NCI-H1092 treated with DMSO at 0.1 percent for 48 hours (cell line): ENCODE measurements at regions not wholly inside any gene's neighbourhood (a gene's known extent, or its start where the extent isn't known, plus 50 kb on each side); places are given as distances from the start of the nearest gene placed in this dataset.
"Not testable (repeated sequence)": the region's sequence is repeated elsewhere in the genome, so short reads cannot be mapped to it uniquely, and the experiment has no call there.

ENCODE experiments used
- DNase-seq: peaks from one replicate; lab custom pipeline; 2025; lab: John Stamatoyannopoulos, UW

DNA sequence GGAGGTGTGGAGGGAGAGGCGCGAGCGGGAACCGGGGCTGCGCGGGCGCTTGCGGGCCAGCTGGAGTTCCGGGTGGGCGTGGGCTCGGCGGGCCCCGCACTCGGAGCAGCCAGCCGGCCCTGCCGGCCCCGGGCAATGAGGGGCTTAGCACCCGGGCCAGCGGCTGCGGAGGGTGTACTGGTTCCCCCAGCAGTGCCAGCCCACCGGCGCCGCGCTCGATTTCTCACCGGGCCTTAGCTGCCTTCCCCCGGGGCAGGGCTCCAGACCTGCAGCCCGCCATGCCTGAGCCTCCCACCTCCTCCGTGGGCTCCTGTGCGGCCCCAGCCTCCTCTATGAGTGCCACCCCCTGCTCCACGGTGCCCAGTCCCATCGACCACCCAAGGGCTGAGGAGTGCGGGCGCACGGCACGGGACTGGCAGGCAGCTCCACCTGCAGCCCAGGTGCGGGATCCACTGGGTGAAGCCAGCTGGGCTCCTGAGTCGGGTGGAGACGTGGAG lies 141.4 kb downstream of the SPRY1 start:
- not testable (repeated sequence) for DNase-seq

DNA sequence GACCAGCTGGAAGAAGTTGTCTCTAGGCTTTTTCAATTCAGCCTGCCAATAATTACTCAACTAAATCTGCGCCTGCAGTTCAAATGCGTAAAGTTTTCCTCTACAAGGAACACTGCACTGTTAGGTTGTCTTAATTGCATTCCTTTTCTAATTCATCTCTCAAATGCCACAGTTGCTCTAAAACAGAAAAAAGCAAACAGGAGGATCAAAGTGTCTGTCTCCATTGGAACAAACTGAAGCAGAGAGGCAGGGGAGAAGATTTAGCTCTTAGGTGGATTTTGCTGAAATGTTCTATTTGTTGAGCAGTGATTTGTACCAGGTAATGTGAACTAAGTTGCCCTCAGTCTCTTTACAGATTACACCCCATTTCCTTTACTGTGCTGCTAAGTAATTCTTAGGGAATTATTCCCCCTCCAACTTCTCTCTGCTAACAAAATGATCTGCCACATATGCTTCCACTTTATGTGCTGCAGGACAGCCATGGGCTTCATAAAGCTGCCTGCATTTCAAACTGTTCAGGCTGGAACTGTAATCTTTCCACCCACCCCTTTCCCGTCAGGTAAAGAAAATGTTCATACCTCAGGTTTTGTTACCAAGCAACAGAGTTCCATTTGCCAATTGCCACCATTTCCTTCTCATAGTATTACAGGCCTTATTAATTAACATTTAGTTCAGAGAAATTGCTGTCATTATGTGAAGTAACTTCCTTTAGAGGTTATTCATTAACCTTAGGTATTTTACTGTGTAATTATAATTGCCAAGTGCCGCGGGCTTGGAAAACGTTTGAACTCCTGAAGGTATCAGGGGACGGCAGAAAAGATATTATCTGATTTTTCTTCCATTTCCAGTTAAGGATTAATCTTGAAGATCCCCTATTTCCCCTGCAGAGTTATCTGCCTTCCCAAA lies 149.3 kb downstream of the SPRY1 start:
- DNase-seq: no peak

- no peak for DNase-seq
Measured at GRCh38 chr4:123546573-123547060, 150.0 kb downstream of the SPRY1 start.

- DNase-seq: no peak
Measured at GRCh38 chr4:123547216-123548165, 150.9 kb downstream of the SPRY1 start.

DNA sequence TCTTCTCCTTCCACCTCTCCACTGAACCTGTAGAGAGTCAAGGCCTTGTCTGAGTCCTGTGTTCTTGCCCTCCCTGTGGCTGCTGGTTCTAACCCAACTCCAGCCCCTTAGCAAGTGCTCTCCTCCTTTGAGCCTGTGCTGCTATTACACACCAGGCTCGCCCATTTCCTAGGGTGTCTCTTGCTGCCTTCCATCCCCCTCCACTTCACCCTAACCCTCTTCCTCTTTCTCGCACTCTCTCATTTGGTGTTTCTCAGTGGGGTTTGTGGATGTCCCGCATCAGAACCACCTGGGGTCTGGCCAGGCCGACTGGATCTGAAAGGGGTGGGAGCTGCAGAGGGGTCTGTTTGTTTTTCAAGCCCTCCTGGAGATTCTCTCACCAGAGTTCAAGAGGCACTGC lies 156.7 kb downstream of the SPRY1 start:
- DNase-seq: no peak

- no peak for DNase-seq
Measured at GRCh38 chr4:123553733-123554637, 157.4 kb downstream of the SPRY1 start.

GRCh38 chr4:123554801-123555232 lies 158.2 kb downstream of the SPRY1 start:
- DNase-seq: no peak

GRCh38 chr4:123555233-123555806 lies 158.7 kb downstream of the SPRY1 start:
- DNase-seq: no peak

DNA sequence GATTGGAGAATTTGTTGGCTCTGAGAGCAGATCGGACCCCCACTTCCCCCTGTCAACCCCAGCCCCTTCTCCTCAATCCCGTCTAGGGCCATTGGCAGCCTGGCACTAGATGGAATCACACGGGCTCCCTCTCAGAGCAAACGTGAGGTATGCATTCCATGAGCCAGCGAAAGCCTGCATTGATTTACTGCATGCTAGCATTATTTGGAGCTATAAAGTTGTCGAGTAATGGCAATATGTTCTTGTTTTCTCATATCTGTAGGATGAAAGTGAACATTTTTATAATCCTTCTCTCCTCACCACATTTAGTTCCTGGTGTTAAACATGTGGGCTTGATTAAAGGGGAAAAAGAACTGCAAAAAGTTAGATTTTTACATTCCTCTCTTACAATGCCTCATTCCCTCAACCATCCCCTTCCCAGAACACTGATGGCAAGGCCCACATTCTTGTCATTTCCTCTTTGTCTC lies 159.2 kb downstream of the SPRY1 start:
- DNase-seq: no peak

DNA sequence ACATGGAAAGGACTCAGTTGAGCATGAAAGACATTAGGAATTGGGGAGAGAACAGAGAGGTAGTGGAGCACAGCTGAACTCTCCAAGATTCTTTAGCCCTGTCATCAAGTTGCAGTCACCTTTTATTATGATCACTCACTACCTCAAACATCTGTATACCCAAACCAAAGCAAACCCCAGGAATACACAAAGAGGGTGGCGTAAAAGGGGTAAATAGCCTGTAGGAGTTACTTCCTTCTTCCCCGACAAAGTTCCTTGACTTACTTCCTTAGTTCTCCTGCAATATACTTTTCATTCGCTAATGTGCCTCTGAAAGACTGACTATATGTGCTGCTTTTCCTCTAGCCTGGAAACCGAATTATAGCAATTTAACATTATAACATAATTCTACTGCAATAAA lies 159.9 kb downstream of the SPRY1 start:
- DNase-seq: no peak

DNA sequence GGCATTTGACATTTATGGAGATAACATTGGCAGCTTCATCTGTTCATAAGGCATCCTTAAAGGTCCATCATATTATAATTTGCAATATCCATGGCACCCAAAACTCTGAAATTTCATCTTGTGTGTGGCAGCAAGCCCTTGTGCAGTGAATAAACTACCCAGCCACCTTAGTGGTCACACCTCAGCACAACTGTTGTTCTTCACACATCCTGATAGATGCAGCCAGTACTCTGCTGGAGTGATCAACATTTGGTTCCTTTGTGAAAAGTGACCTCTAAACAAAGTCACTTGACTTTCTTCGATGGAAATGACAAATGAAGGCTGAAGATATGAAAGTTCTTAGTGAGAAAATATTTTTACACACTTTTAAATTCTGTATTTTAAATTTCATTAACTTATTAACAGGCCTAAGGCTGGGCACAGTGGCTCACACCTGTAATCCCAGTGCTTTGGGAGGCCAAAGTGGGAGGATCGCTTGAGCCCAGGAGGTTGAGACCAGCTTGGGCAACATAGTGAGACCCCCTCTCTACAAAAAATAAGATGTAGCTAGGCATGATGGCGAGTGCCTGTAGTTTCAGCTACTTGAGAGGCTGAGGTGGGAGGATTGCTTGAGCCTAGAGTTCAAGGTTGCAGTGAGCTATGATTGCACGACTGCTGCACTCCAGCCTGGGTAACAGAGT lies 161.4 kb downstream of the SPRY1 start:
- no peak for DNase-seq

DNA sequence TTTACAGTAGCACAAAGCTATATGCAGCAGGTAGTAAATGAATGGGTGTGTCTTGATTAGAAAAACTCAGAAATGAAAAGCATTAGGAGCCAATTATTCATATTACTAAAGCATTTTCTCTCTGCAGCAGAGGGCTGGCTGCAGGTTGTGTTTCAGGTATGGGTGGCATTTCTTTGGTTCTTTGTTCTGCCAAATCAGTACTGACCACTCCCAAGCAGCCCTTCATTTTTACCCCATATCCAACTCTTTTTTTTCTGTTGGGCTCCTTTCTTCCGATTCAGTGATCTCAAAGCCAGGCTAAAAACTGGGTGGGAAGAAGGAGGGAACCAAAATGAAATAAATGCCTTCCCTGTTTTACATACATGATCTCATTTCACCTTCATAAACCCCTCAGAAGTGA lies 162.3 kb downstream of the SPRY1 start:
- no peak for DNase-seq

DNA sequence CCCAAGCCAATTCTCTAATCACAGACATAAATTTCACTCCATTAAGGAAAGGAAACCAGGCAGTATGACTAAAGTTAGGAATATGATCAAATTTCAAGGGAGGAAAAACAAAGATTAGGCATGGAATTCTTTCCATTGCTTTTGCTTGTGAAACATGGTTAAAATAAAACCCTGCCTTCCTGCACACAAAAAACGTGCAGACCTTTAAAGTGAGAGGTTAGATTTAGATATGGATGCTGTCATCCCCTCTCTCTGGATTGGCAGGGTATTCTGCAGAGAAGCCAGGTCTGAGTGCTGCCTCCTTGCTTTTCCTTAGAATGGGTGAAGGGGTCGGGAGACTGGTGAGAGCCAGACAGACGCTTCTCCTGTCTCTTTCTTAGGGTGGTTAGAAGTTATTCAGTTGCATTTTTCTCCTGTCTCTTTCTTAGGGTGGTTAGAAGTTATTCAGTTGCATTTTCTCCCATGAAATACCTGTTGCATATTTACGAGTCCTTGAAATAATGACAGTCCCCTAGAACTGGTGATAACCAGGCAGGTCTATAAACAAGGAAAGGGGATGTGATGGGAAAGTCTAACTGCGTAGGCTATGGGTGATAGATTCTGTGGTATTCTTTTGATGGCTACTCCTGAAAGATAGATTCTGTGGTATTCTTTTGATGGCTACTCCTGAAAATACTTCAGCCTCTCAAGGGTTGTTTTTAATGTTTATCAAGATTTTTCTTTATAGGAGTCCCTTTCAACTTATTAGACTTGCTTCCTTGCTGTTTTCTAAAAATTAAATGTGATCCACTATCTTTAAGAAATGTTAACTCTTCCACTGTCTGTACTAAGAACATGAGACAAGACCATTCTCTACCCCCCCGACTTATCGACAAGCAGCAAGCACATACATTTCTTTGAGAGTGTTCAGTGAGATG lies 163.6 kb downstream of the SPRY1 start:
- no peak for DNase-seq

DNA sequence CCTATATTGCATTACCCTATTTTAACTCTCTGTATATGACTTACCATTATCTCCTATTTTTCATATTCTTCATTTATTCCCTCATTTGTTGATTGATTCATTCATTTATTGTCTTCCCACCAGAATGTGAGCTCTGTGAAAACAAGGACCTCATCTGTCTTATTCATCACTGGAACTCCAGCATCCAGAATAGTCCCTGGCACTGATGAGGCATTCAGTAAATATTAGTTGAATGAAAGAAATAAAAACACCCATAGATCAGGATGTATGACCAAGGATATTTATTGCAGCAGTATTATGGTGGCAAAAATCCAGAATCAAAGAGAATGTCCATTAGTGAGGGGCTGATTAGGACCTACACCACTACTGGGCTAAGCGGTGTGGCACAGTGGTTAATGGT lies 164.9 kb downstream of the SPRY1 start:
- DNase-seq: no peak

DNA sequence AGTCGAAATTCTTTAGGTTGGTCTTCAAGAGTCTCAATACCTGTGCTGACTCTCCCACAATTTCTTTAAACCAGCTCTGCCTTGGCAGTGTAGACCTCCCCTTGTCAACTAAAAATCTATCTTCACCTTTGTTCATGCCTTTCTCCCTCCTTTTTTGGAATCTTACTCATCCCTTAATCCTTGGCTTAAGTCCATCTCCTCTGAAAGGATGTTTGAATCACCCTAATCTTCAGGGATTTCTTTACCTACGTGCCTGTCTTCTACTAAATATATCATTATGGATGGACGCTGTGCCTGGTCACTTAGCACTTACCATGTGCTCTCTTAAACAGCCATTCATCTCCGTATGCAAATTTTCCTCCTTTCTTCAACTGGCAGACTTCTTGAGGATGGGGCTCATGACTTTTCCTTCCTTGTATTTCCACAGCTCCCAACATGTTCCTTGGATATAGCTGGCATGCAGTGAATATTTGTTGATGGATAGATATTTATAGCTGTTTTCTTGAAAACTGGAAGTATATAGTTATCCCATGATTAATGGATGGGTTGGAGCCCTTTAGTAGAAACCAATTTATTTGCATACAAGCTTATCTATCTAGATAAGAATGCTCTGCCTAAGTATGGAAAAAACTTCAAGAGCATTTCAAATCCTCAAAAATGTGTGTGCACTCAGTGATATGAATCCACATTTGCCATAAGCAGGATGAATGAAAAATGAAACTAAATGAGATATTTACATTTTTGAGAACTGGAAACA lies 166.6 kb downstream of the SPRY1 start:
- no peak for DNase-seq

- DNase-seq: peak; percentile 67
Measured at GRCh38 chr4:123564758-123565346, 168.3 kb downstream of the SPRY1 start.

DNA sequence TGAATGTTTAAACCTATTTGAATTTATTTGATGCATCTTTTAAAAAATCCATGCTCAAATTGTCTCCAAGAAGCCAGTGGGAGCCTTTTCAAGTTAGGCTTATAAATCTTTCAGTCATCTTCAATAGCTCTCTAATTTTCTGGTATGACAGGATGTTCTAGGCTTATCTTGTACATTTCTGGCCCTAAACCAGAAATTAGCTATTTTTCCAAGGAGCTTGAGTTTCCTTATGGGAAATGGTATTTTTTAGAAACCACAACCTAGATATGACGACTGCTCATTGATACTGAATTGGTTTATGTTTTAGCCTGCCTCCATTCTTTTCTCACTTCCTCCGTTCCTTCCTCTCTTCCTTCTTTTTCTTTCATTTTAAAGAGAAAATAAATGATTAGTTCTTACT lies 172.3 kb downstream of the SPRY1 start:
- DNase-seq: no peak

DNA sequence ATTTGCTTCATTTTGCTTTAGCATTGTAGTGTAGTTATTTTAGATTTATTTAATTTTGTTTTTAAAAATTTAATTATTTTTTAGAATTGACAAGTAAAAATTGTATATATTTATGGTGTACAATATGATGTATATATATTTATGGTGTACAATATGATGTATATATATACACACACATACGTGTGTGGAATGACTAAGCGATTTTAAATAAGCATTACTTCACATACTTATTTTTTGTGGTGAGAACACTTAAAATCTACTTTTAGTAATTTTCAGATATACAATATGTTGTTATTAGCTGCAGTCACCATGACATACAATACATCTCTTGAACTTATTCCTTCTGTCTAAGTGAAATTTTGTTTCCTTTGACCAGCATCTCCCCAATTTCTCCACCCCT lies 172.9 kb downstream of the SPRY1 start:
- DNase-seq: no peak
